NCI-H2196 treated with DMSO at 0.1 percent for 48 hours (cell line): ENCODE measurements at regions not wholly inside any gene's neighbourhood (a gene's known extent, or its start where the extent isn't known, plus 50 kb on each side); places are given as distances from the start of the nearest gene placed in this dataset.
"Not testable (repeated sequence)": the region's sequence is repeated elsewhere in the genome, so short reads cannot be mapped to it uniquely, and the experiment has no call there.

ENCODE experiments used
- DNase-seq: peaks from one replicate; lab custom pipeline; 2025; ENCODE audit not compliant: unreplicated experiment; lab: John Stamatoyannopoulos, UW

DNA sequence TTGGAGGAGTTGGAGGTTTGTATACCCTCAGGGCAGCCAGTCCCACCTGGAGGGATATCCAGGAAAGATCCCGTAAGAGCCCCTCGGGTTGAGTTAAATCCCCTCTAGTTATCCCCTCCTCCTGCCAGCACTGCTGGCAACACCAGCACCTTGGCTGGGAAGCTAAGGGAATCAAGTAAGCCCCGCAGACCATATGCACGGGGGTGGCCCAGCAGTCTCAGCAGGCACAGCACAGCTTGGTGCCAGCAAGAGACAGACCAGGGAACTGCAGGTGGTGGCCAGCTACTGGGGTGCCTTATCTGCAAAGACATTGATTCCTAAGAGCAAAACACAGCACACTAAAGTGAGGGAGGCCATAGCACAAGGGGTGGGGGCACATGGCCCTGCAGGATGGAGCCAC lies 173.8 kb downstream of the GOLGA6L4 start:
- not testable (repeated sequence) for DNase-seq

DNA sequence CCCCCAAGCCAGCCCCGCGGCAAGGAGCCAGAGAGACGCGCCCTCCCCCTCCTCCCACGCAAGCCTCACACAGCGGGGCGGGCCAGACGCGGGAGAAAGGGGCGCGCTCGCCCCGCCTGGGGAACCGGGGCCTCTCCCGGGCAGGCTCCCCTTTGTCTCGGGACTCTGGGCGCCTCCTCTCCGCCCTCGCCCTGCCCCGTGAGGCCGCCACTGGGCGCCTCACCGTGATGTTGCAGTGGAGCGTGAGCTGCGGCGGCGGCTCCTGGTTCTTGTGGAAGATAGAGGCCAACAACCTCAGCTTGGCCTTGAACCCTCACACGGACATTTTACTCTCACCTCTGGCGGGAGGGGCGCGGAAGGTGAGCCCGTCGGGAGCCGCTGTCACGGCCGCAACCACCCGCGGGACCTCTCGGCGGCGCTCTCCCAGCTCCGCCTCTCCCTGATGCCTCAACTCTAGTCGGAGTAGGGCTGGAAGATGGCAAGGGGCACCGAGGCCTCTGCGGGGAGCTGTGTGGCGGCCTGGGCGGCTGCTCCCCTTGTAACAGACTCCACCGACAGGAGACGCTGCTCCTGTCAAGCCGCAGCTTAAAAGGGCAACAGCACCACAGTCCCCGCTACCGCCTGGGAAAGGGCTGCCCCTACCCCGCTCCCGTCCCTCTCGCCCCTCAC lies 179.2 kb upstream of the ZSCAN2 start:
- DNase-seq: not testable (repeated sequence)

DNA sequence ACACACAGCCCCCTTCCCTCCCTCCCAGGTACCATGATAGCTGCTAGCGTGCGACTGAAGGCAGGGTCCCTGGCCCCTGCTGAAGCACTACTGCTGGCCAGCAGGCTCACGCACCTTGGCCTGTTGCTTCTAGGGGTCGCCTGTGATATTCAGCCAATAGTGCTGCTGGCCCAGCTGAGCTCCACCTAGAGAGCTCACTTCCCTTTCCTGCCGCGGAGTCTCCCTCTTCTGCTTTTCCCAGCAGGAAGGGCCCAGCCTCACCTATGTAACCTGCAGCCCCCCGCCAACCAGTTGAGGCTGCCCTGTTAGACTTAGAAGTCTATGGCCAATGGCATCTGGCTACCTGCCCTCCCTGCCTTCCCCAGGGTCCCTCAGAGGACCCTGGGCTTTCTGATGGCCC lies 175.5 kb upstream of the ZSCAN2 start:
- DNase-seq: not testable (repeated sequence)

DNA sequence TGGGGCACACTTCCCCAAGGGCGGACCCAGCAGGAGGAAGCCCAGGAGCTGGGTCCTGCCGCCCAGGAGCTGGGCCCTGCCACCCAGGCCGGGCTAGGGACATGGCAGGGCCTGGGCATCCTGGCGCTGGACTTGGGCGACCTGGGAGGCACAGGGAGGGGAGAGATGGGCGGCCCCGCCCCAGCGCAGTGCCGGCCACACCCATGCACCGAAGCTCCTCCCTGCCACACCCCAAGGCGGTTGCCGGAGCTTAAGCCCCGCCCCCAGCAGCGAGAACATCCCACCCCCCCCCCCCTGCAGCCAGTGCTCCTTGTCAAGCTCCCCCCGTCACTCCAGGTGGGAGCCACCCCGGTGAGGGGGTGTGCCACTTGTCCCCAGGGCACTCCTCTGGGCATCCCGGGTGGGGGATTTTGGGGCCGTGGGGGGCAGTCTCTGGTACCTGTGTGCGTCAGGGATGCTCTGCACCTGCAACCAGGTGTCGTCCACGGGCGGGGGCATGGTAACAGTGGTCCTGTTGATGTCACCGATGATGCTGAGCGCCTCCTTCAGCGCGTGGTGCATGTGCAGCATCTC lies 127.4 kb upstream of the ZSCAN2 start:
- not testable (repeated sequence) for DNase-seq

DNA sequence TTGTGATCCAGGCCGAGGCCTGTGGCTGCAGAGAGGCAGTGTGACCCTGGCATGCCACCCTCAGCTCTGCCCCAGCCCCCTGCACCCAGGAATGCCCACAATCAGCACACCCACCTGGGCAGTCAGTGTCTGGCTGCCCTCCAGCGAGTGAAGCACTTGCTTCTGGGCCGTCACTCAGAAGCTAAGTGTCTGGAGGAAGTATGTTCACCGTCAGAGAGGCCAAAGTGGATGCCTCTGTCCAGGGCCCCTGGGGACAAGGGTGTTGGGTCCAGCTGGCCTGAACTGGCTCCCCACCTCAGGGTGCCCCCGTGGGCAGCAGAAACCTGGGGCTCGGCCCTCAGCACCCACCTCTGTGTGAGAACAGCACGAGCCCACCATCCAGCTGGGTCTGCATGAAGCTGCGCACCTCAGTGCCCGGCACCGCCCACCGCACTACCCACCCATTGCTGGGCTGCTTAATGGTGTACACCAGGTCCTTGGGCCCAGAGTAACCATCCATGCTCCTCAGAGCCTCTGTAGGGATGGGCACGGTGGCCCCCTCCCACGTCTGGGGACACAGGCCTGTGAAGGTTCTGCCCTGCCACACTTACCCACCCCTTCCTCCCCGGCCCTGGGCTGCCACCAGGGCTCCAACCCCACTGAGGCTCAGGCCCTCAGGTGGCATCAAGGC lies 124.3 kb upstream of the ZSCAN2 start:
- not testable (repeated sequence) for DNase-seq

DNA sequence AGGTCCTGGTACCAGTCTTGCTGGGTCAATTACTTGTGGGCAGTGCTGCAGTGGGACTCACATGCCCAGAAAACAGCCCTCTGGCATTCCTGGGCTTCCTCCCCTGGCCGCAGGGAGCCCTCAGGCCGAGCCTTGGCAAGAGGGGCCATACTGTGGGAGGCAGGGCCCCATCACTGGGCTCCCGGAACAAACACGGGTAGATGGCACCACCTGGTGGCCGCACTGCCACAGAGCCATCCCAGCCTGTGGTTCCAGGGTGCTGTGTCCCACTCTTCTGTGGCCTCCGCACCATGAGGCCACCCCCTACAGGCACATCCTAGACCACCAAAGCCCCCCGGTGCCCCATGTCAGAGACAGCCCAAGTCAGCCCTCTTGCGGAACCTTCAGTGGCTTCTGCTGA lies 123.3 kb upstream of the ZSCAN2 start:
- DNase-seq: not testable (repeated sequence)

DNA sequence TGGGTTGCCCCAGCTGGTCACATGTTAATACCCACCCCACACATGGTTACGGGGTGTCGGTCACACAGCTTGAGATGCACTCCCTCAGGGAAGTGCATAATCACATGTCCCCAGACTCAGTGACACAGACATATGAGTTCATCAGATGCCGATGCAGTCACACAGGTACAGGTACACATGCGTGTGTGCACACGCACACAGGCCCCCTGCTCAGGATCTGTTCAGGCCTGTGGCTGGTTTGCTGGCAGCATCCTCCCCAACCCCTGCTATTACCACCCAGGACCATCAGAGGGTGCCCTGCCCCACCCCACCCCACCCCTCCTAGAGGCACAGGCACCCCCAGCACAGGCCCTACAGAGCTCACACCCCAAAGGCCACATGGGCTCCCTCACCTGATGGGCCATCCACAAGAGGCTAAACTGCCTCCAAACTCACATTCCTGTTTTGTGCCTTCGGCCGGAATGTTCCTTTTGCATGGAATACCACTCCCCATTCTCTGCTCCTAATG lies 120.6 kb upstream of the ZSCAN2 start:
- DNase-seq: not testable (repeated sequence)

DNA sequence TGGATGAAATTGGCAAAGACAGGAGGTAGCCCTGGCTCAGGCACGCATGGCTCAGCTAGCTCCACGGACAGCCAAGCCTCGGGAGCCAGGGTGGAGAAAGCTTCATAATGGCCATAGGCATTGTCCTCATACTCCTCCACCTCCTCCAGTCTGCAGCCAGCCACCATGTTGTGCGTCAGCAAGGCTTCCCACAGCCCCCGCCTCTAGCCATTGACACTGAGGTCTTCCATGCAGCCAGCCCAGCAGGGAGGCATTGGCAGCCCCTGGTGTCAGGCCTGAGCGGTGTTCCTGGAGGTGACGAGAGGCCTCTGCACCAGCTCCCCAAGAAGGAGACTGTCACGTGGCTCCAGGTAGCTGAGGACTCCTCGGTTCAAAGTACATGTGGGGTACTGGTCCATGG lies 117.0 kb upstream of the ZSCAN2 start:
- DNase-seq: not testable (repeated sequence)

DNA sequence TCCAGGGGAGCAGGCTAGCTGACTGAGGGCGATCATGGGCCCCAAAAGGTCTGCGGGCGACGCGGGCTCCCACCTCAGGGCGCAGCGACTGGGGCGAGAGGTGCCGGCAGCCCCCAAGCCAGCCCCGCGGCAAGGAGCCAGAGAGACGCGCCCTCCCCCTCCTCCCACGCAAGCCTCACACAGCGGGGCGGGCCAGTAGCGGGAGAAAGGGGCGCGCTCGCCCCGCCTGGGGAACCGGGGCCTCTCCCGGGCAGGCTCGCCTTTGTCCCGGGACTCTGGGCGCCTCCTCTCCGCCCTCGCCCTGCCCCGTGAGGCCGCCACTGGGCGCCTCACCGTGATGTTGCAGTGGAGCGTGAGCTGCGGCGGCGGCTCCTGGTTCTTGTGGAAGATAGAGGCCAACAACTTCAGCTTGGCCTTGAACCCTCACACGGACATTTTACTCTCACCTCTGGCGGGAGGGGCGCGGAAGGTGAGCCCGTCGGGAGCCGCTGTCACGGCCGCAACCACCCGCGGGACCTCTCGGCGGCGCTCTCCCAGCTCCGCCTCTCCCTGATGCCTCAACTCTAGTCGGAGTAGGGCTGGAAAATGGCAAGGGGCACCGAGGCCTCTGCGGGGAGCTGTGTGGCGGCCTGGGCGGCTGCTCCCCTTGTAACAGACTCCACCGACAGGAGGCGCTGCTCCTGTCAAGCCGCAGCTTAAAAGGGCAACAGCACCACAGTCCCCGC lies 100.5 kb upstream of the ZSCAN2 start:
- DNase-seq: not testable (repeated sequence)

DNA sequence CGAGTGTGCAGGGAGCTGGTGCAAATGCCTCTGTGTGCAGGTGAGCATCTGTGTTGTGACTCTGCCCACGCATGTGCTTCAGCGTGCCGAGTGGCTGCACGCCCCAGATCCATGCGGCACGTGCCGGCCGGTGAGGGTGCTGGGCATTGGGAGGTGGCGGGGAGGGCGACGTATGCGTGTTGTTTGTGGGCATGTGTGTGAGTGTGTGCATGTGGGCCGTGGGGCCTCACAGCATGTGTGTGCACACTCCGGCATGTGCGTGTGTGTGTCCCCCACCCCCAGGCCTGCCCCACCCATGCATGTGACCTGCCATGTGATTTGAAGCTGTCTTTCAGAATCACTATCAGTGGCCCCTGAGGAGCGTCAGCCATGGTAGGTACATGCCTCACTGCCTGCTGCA lies 97.7 kb upstream of the ZSCAN2 start:
- not testable (repeated sequence) for DNase-seq

DNA sequence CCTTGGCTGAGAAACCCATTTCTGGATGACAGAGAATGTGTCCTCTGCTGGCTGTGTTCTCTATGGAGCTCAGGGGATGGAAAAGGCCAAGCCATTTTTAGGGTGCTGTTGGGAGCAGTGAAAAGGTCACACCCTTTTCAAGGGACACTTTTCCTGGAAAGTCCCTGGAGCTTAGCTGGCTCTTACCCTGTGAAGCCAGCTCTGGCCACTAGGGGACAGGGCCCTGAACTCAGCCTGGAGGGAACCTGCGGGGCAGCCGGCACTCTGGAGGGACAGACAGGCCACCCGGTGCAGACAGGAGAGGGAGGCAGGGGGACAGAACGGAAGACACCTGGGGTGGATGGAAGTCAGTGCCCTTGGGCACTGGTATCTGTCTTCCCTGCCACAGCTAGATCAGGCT lies 95.3 kb upstream of the ZSCAN2 start:
- not testable (repeated sequence) for DNase-seq

DNA sequence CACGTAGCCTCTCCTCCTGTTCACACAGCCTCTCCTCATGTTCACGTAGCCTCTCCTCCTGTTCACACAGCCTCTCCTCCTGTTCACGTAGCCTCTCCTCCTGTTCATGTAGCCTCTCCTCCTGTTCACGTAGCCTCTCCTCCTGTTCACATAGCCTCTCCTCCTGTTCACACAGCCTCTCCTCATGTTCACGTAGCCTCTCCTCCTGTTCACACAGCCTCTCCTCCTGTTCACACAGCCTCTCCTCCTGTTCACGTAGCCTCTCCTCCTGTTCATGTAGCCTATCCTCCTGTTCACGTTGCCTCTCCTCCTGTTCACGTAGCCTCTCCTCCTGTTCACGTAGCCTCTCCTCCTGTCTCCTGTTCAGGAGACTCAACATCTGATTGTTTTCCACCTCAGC lies 88.5 kb upstream of the ZSCAN2 start:
- DNase-seq: not testable (repeated sequence)

DNA sequence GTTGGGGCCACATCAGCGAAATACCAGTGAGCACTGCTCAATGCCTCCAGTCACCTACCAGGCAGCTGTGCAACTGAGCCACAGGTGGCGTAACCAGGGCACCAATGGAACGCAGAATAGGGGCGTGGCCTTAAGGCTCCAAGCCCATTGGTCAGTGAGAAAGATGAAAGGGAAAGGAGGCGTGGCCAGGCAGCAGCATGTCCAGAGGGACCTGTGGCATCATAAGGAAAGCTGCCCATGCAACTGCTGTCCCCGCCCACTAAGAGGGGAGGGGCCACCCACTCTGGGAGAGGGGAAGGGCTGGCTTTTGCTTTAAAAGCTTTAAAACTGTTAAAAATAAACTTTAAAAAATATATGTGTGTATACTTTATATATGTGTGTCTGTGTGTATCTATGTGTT lies 84.0 kb upstream of the ZSCAN2 start:
- DNase-seq: not testable (repeated sequence)

DNA sequence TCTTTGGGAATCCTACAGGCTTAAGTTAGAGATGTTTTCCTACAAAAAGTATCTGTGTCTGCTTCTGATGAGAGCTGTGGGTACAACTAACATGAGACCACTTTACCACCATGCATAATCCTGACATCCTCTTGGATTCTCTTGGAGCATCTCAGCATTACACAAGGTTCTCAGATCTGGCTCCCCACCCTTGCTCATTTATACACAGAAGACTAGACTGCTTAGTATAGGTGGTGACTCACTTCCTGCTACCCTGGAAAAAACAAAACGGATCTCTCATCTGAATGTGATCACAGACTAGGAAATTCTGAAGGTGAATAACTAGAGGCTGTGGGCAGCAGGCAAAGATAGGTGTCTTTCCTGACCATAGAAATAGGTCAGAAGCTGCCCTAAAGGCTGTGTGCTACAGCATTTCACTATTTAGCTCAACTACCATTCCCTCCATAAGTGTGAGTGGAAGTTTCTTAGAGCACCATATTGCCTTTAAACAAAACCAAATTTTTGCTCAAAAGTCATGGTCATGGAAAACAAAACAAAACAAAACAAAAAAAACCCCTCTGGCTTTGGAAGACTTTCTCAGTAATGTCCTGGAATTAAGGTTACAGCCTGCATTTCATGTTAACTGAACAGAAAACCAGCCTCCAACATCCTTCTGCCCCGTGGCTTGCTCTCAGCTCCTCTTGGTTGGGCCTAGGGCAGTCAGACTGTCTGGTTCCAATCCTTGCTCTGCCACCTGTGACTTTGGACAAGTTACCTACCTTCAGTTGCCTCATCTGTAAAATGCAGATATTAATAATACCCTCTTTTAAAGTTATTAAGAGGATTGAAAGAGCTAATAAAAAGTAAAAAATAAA lies 75.1 kb upstream of the ZSCAN2 start:
- not testable (repeated sequence) for DNase-seq

DNA sequence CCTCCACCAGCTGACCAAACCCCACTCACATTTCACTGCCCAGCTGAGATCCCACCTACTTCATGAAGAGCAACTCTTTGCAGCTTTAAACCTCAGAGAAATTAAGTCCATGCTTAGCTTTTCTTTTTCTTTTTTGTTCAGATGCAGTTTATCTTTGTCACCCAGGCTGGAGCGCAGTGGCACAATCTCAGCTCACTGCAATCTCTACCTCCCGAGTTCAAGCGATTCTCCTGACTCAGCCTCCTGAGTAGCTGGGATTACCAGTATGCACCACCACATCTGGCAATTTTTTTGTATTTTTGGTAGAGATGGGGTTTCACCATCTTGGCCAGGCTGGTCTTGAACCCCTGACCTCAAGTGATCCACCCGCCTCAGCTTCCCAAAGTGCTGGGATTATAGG lies 70.1 kb upstream of the ZSCAN2 start:
- not testable (repeated sequence) for DNase-seq

DNA sequence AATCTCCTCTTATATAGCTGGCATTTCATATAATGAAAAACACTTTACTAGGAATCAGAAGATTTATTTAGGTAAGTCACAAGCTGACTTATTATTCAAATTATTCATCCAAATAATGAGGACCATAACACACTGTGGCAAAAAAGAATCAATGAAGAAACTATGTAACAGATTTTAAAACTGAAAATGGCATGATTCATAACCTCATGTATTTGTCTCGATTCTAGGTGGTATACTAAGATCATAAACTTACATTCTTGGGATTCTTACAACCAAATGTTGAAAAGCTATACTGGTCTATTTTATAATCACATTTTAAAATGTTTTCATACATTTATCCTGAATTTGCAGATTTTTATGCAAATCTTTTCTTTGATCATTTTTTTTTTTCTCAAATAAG lies 69.6 kb upstream of the ZSCAN2 start:
- DNase-seq: not testable (repeated sequence)

DNA sequence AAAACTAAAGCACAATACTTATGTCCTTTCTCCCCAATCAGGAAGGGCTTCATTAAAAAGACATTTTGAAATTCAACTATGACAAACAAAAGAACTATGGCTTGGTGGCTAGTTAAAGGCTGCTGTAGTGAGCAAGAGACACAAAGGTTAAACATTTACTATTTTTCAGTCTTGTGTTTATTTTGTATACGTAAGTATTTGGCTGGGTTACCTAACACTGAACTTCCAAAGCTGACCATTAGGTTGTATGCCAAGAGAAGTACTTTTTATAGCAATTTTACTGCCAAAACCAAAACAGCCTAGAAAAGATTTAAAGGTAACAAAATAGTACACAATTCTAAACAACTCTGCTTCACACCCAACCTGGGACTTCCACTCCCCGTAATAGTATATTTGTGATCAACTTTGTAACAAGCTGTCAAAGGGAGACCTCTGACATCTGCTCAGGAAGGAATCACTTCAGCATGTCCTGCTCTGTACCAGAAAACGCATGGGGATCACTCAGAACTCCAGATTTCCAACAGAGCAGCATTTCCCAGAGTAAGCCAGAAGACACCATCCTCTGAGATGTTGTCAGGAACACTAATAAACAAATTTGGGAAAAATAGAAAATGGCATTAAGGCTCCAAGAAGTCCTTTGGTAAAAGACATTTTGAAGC lies 69.0 kb upstream of the ZSCAN2 start:
- DNase-seq: not testable (repeated sequence)

DNA sequence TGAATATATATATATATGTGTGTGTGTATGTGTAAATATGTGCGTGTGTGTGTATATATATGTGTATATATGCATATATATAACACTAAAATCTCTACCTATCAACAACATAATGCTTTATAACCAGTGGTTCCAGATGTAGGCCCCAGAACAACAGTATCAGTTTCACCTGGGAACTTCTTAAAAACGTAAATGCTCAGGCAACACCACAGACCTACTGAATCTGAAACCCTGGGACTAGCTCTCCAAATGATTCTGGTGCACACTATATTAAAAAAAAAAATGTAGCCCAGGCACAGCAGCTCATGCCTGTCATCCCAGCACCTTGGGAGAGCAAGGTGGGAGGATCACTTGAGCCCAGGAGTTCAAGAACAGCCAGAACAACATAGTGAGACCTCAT lies 67.1 kb upstream of the ZSCAN2 start:
- not testable (repeated sequence) for DNase-seq

DNA sequence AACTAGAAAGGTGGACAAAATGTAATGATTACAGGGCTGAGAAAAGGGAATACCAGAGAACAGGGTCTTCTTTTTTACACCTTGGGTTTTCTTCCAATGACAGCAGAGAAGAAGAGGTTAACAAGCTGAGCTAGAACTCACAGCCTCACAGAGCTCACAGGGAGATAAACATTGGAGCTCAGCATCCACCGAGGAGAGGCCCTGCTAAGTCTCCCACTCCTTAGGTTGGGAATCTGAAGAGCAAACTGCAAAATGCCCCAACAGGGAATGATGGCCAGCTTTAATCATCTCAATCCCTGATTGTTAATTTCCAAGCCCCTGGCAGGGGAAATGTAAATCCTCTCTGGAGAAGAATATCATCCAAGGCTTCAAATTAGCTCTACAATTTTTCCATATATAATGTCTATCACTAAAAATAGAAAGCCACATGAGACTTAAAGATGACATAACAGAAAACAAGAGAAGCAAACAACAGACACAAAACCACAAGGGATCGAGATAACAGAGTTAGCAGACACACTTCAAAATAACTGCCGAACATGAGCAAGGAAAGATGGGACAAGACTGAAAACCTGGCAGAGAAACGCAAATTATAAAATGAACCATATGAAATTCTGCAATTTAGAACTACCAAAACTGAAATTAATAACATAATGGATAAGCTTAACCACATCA lies 66.1 kb upstream of the ZSCAN2 start:
- DNase-seq: not testable (repeated sequence)
